Astrocyte (in vitro differentiated cells and primary cell): ENCODE measurements at regions not wholly inside any gene's neighbourhood (a gene's known extent, or its start where the extent isn't known, plus 50 kb on each side); places are given as distances from the start of the nearest gene placed in this dataset.

ENCODE experiments used
- EZH2 ChIP-seq: IDR thresholded peaks from 2 replicates; pipeline ENCODE4 v1.6.1; 2012; ENCODE audit warnings: mild to moderate bottlenecking, low read length, inconsistent platforms; ENCODE audit not compliant: insufficient read depth
- TF ChIP-seq, protein P1 (sequence below): IDR thresholded peaks from 2 replicates; pipeline ENCODE4 v1.5.1; 2011; ENCODE audit warnings: low read depth, mild to moderate bottlenecking, inconsistent platforms, low read length, moderate library complexity; ENCODE audit not compliant: insufficient read depth

DNA sequence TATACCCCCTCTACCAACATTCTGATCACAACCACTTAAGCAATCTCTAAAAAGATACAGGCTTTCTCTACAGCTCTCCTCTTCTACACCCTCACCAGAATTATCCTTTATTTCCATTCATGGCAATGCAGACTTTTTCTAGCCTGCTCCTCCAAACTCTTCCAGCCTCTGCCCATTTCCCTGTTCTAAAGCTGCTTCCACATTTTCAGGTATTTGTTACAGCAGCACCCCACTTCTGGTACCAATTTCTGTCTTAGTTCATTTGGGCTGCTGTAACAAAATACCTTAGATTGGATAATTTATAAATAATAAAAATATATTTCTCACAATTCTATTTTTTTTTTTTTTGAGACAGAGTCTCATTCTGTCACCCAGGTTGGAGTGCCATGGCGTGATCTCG is 53.0 kb upstream of the DNAH5 start:
- TF ChIP-seq, protein P1, sequence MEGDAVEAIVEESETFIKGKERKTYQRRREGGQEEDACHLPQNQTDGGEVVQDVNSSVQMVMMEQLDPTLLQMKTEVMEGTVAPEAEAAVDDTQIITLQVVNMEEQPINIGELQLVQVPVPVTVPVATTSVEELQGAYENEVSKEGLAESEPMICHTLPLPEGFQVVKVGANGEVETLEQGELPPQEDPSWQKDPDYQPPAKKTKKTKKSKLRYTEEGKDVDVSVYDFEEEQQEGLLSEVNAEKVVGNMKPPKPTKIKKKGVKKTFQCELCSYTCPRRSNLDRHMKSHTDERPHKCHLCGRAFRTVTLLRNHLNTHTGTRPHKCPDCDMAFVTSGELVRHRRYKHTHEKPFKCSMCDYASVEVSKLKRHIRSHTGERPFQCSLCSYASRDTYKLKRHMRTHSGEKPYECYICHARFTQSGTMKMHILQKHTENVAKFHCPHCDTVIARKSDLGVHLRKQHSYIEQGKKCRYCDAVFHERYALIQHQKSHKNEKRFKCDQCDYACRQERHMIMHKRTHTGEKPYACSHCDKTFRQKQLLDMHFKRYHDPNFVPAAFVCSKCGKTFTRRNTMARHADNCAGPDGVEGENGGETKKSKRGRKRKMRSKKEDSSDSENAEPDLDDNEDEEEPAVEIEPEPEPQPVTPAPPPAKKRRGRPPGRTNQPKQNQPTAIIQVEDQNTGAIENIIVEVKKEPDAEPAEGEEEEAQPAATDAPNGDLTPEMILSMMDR, result no peak
- no peak for TF ChIP-seq EZH2
